ENCODE measurements at regions not wholly inside any gene's neighbourhood (a gene's known extent, or its start where the extent isn't known, plus 50 kb on each side); places are given as distances from the start of the nearest gene placed in this dataset.

- H2AFZ ChIP-seq (ENCODE audit: low read length) = no peak overlapping the region
- no peaks in the 10 kb centered on the region for H3K4me1 ChIP-seq (ENCODE audit: insufficient read depth, low read length, severe bottlenecking)
- TF ChIP-seq CTCF (IDR thresholded peaks at IDR 0.05; ENCODE audit: low read length) = no peak
- TF ChIP-seq EZH2 (IDR thresholded peaks at IDR 0.05; ENCODE audit: borderline replicate concordance, low read length) = no peak
Observed at GRCh38 chr18:41767960-41768359, 187.1 kb upstream of the PIK3C3 start.

GRCh38 chr18:41765460-41765859, 189.6 kb upstream of the PIK3C3 start:
- Histone ChIP-seq H3K79me2 (ENCODE audit: insufficient read depth, low read length) (no peaks in the 10 kb centered on the region), H3K9me2 (ENCODE audit: low read depth, low read length) (no peaks in the 10 kb centered on the region), H3K4me1 (ENCODE audit: insufficient read depth, low read length, severe bottlenecking) (no peaks in the 10 kb centered on the region), H3K36me3 (ENCODE audit: insufficient read depth, low read length) (no peaks in the 10 kb centered on the region), H4K20me1 (ENCODE audit: insufficient read depth, low read length) (no peaks in the 10 kb centered on the region), H3K27ac (ENCODE audit: low read depth, low read length, poor library complexity, severe bottlenecking) (no peak overlapping the region), H2AFZ (ENCODE audit: low read length) (no peak overlapping the region), H3K9me3 (ENCODE audit: low read length) (no peaks in the 10 kb centered on the region), H3K4me3 (ENCODE audit: low read depth, low read length, poor library complexity, severe bottlenecking) (no peak overlapping the region), H3K9ac (ENCODE audit: low read length) (no peak overlapping the region), H3K4me2 (ENCODE audit: low read length) (no peak overlapping the region), H3F3A (ENCODE audit: insufficient read depth, low read length) (no peaks in the 10 kb centered on the region), H3K27me3 (ENCODE audit: insufficient read depth, low read length) (no peaks in the 10 kb centered on the region)
- TF ChIP-seq EZH2 (IDR thresholded peaks at IDR 0.05; ENCODE audit: borderline replicate concordance, low read length) (no peak), CTCF (IDR thresholded peaks at IDR 0.05; ENCODE audit: low read length) (no peak)

More at GRCh38 chr18:41767960-41768359, 187.1 kb upstream of the PIK3C3 start:
- H3K27ac ChIP-seq (ENCODE audit: low read depth, low read length, poor library complexity, severe bottlenecking) = no peak overlapping the region
- no peaks in the 10 kb centered on the region for H3F3A ChIP-seq (ENCODE audit: insufficient read depth, low read length)
- no peaks in the 10 kb centered on the region for H3K9me3 ChIP-seq (ENCODE audit: low read length)
- no peaks in the 10 kb centered on the region for H4K20me1 ChIP-seq (ENCODE audit: insufficient read depth, low read length)
- H3K4me2 ChIP-seq (ENCODE audit: low read length) = no peak overlapping the region
- no peak overlapping the region for H3K4me3 ChIP-seq (ENCODE audit: low read depth, low read length, poor library complexity, severe bottlenecking)
- no peaks in the 10 kb centered on the region for H3K36me3 ChIP-seq (ENCODE audit: insufficient read depth, low read length)
- H3K79me2 ChIP-seq (ENCODE audit: insufficient read depth, low read length) = no peaks in the 10 kb centered on the region
- H3K27me3 ChIP-seq (ENCODE audit: insufficient read depth, low read length) = no peaks in the 10 kb centered on the region
- H3K9ac ChIP-seq (ENCODE audit: low read length) = no peak overlapping the region
- no peaks in the 10 kb centered on the region for H3K9me2 ChIP-seq (ENCODE audit: low read depth, low read length)

GRCh38 chr18:41763361-41763760, 191.7 kb upstream of the PIK3C3 start:
- Histone ChIP-seq H3K27ac (ENCODE audit: low read depth, low read length, poor library complexity, severe bottlenecking) (no peak overlapping the region), H3F3A (ENCODE audit: insufficient read depth, low read length) (no peaks in the 10 kb centered on the region), H3K9me2 (ENCODE audit: low read depth, low read length) (no peaks in the 10 kb centered on the region), H3K27me3 (ENCODE audit: insufficient read depth, low read length) (no peaks in the 10 kb centered on the region), H3K4me1 (ENCODE audit: insufficient read depth, low read length, severe bottlenecking) (no peaks in the 10 kb centered on the region), H3K36me3 (ENCODE audit: insufficient read depth, low read length) (no peaks in the 10 kb centered on the region), H3K79me2 (ENCODE audit: insufficient read depth, low read length) (no peaks in the 10 kb centered on the region), H3K9ac (ENCODE audit: low read length) (no peak overlapping the region), H3K4me2 (ENCODE audit: low read length) (no peak overlapping the region), H4K20me1 (ENCODE audit: insufficient read depth, low read length) (no peaks in the 10 kb centered on the region), H2AFZ (ENCODE audit: low read length) (no peak overlapping the region), H3K9me3 (ENCODE audit: low read length) (no peaks in the 10 kb centered on the region), H3K4me3 (ENCODE audit: low read depth, low read length, poor library complexity, severe bottlenecking) (no peak overlapping the region)
- TF ChIP-seq EZH2 (IDR thresholded peaks at IDR 0.05; ENCODE audit: borderline replicate concordance, low read length) (no peak), CTCF (IDR thresholded peaks at IDR 0.05; ENCODE audit: low read length) (no peak)
